Liver (tissue), 3 donors: ENCODE measurements at regions not wholly inside any gene's neighbourhood (a gene's known extent, or its start where the extent isn't known, plus 50 kb on each side); places are given as distances from the start of the nearest gene placed in this dataset.

Experiments used
- CTCF ChIP-seq: fragments of 150-350 bp; IDR thresholded peaks from 2 replicates; pipeline ENCODE4 v1.5.1; 2017; ENCODE audit warnings: improper control_type of control experiment, low read depth, low read length; ENCODE audit not compliant: missing input control
- FOXA1 ChIP-seq: IDR thresholded peaks from 2 replicates; pipeline ENCODE4 v1.6.1; 2016; ENCODE audit warnings: antibody characterized with exemption
- RAD21 ChIP-seq, 2 donors: IDR thresholded peaks; 2 replicates each; pipeline ENCODE4 v1.6.1; 2016; ENCODE audit warnings: antibody characterized with exemption in 2 of 2, mild to moderate bottlenecking in 2 of 2
- REST ChIP-seq: IDR thresholded peaks from 2 replicates; pipeline ENCODE4 v1.6.1; 2016; ENCODE audit warnings: antibody characterized with exemption, mild to moderate bottlenecking
- YY1 ChIP-seq: IDR thresholded peaks from 2 replicates; pipeline ENCODE4 v1.6.1; 2016; ENCODE audit warnings: antibody characterized with exemption, mild to moderate bottlenecking
- TF ChIP-seq, protein P1 (sequence below): IDR thresholded peaks from 2 replicates; pipeline ENCODE4 v1.6.1; 2016; ENCODE audit warnings: antibody characterized with exemption
- TF ChIP-seq, protein P2 (sequence below): IDR thresholded peaks from 2 replicates; pipeline ENCODE4 v1.6.1; 2016; ENCODE audit warnings: antibody characterized with exemption
- donor health status: healthy.
- donor health status: healthy.

GRCh38 chr10:59019603-59020002, 156.8 kb upstream of the PHYHIPL start:
- TF ChIP-seq, protein P1, sequence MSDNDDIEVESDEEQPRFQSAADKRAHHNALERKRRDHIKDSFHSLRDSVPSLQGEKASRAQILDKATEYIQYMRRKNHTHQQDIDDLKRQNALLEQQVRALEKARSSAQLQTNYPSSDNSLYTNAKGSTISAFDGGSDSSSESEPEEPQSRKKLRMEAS, result no peak
- TF ChIP-seq CTCF (no peak), YY1 (peak; percentile 1), RAD21 (IDR thresholded peaks at IDR 0.05) (peak; percentile 29 to 47), REST (no peak), FOXA1 (no peak)
- TF ChIP-seq, protein P2, sequence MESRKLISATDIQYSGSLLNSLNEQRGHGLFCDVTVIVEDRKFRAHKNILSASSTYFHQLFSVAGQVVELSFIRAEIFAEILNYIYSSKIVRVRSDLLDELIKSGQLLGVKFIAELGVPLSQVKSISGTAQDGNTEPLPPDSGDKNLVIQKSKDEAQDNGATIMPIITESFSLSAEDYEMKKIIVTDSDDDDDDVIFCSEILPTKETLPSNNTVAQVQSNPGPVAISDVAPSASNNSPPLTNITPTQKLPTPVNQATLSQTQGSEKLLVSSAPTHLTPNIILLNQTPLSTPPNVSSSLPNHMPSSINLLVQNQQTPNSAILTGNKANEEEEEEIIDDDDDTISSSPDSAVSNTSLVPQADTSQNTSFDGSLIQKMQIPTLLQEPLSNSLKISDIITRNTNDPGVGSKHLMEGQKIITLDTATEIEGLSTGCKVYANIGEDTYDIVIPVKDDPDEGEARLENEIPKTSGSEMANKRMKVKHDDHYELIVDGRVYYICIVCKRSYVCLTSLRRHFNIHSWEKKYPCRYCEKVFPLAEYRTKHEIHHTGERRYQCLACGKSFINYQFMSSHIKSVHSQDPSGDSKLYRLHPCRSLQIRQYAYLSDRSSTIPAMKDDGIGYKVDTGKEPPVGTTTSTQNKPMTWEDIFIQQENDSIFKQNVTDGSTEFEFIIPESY, result no peak
